Motor neuron (in vitro differentiated cells): ENCODE measurements at regions not wholly inside any gene's neighbourhood (a gene's known extent, or its start where the extent isn't known, plus 50 kb on each side); places are given as distances from the start of the nearest gene placed in this dataset.

Experiments
- ATAC-seq, 8 experiments: fragments of 200-7000 bp; cut with Tn5 transposase; replicated peaks in 6 of 8; 2 replicates each; pipeline ENCODE4 v1.8.0; 2021; ENCODE audit warnings: mild to moderate bottlenecking in 8 of 8, moderate library complexity in 8 of 8
- H3K27ac ChIP-seq, 2 donors: fragments of 250-450 bp; sonication (Bioruptor Pico); 2 replicates each; pipeline ENCODE4 v1.9.0; 2021; ENCODE audit warnings: antibody characterized with exemption in 2 of 2, mild to moderate bottlenecking in 2 of 2, moderate library complexity in 1 of 2
- H3K4me1 ChIP-seq, 2 donors: fragments of 250-450 bp; sonication (Bioruptor Pico); replicated peaks in 1 of 2; 2 replicates each; pipeline ENCODE4 v1.6.1; 2021; ENCODE audit warnings: antibody characterized with exemption in 2 of 2, mild to moderate bottlenecking in 2 of 2, moderate library complexity in 1 of 2
- H3K4me3 ChIP-seq, 5 donors: fragments of 250-450 bp; sonication (Bioruptor Pico); 2 replicates each; pipeline ENCODE4 v1.9.0; 2021; ENCODE audit warnings: antibody characterized with exemption in 5 of 5, mild to moderate bottlenecking in 5 of 5, moderate library complexity in 4 of 5
- WGBS, 10 experiments: fragments of 450-650 bp; shearing (Covaris generic); methylation state at CpG; one replicate each; pipeline ENCODE4 v1.0.0; 2022; 5-methylcytosine and 5-hydroxymethylcytosine counted together
- in situ Hi-C, 9 experiments: fragments of 400-800 bp; cut with MboI; loops; one replicate each; pipeline ENCODE4 v1.15.0; 2021; ENCODE audit warnings: low sequenced_read_pairs in 9 of 9, low pct_unique_long_range_greater_than_20kb in 2 of 9; ENCODE audit not compliant: unreplicated experiment in 9 of 9

GRCh38 chr6:27091661-27092315, 155.7 kb upstream of the PRSS16 start:
- 0 to 7% (median 2%) methylated on average over 3 to 23 of the region's 27 CpGs; no CpG with 5 or more reads in 1 of the 10 experiments for WGBS, 10 experiments
- Histone ChIP-seq H3K4me3 (peak overlapping the region; percentile 15 to 37 (median 27)), H3K27ac (no peak overlapping the region), H3K4me1 (no peaks in the 10 kb centered on the region)
- in situ Hi-C loops, result loop anchor here in 1 of 9 experiments (25.0 kb wide), 1 partner anchor 754 kb away; no protein-coding TSS in a partner anchor
- peak; percentile 58 to 98 (median 97) for ATAC-seq

- Histone ChIP-seq H3K4me1 (no peaks in the 10 kb centered on the region), H3K27ac (no peak overlapping the region), H3K4me3 (peak overlapping the region; percentile 15 to 37 (median 27))
- no peak for ATAC-seq
- WGBS, 10 experiments, result 17 to 79% (median 29%) methylated on average over 2 to 8 of the region's 8 CpGs
- in situ Hi-C loops, result loop anchor here in 1 of 9 experiments (25.0 kb wide), 1 partner anchor 755 kb away; no protein-coding TSS in a partner anchor
These were observed 155.2 kb upstream of the PRSS16 start for GRCh38 chr6:27092316-27092692.

GRCh38 chr6:27095914-27096313, 151.6 kb upstream of the PRSS16 start:
- WGBS, 10 experiments, result 67 to 100% (median 93%) methylated on average over 1 to 3 of the region's 3 CpGs
- Histone ChIP-seq H3K4me3 (no peak overlapping the region), H3K27ac (no peak overlapping the region), H3K4me1 (no peaks in the 10 kb centered on the region)
- in situ Hi-C loops, result loop anchor here in 1 of 9 experiments (25.0 kb wide), 1 partner anchor 759 kb away; no protein-coding TSS in a partner anchor
- no peak for ATAC-seq

GRCh38 chr6:27096834-27097511, 150.5 kb upstream of the PRSS16 start:
- H3K4me3 ChIP-seq, result peak overlapping the region; percentile 12 to 42 (median 33)
- no peaks in the 10 kb centered on the region for H3K4me1 ChIP-seq
- 0 to 27% (median 5%) methylated on average over 2 to 25 of the region's 45 CpGs for WGBS, 10 experiments
- ATAC-seq, result peak; percentile 38 to 95 (median 88)
- in situ Hi-C loops, result loop anchor here in 1 of 9 experiments (25.0 kb wide), 1 partner anchor 760 kb away; no protein-coding TSS in a partner anchor
- H3K27ac ChIP-seq, result no peak overlapping the region

GRCh38 chr6:27098956-27099355, 148.5 kb upstream of the PRSS16 start:
- in situ Hi-C loops, result loop anchor here in 1 of 9 experiments (25.0 kb wide), 1 partner anchor 762 kb away; no protein-coding TSS in a partner anchor
- ATAC-seq, result no peak
- Histone ChIP-seq H3K4me1 (no peaks in the 10 kb centered on the region), H3K4me3 (no peak overlapping the region), H3K27ac (no peak overlapping the region)
- 83 to 100% (median 93%) methylated on average over 1 to 17 of the region's 19 CpGs; no CpG with 5 or more reads in 1 of the 10 experiments for WGBS, 10 experiments

- Histone ChIP-seq H3K4me3 (no peak overlapping the region), H3K4me1 (no peaks in the 10 kb centered on the region), H3K27ac (no peak overlapping the region)
- 68 to 100% (median 85%) methylated on average over 1 to 3 of the region's 3 CpGs for WGBS, 10 experiments
- in situ Hi-C loops, result loop anchor here in 1 of 9 experiments (25.0 kb wide), 1 partner anchor 764 kb away; no protein-coding TSS in a partner anchor
- no peak for ATAC-seq
These were observed 146.6 kb upstream of the PRSS16 start for GRCh38 chr6:27100921-27101320.

- 17 to 80% (median 57%) methylated on average over 1 to 3 of the region's 3 CpGs; no CpG with 5 or more reads in 2 of the 10 experiments for WGBS, 10 experiments
- Histone ChIP-seq H3K4me3 (no peak overlapping the region), H3K4me1 (no peaks in the 10 kb centered on the region), H3K27ac (no peak overlapping the region)
- no peak for ATAC-seq
- in situ Hi-C loops, result loop anchor here in 1 of 9 experiments (25.0 kb wide), 1 partner anchor 765 kb away; no protein-coding TSS in a partner anchor
These were observed 145.7 kb upstream of the PRSS16 start for GRCh38 chr6:27101824-27102223.

GRCh38 chr6:27106382-27106781, 141.1 kb upstream of the PRSS16 start:
- no peak overlapping the region for H3K4me3 ChIP-seq
- in situ Hi-C loops, result loop anchor here in 1 of 9 experiments (25.0 kb wide), 1 partner anchor 769 kb away; no protein-coding TSS in a partner anchor
- WGBS, 10 experiments, result 0 to 100% (median 58%) methylated on average over 1 to 3 of the region's 3 CpGs; no CpG with 5 or more reads in 2 of the 10 experiments
- no peak for ATAC-seq
- no peak overlapping the region for H3K27ac ChIP-seq
- no peaks in the 10 kb centered on the region for H3K4me1 ChIP-seq

GRCh38 chr6:27111743-27112142, 135.8 kb upstream of the PRSS16 start:
- WGBS, 10 experiments, result 50 to 80% (median 68%) methylated on average over 1 to 2 of the region's 2 CpGs; no CpG with 5 or more reads in 4 of the 10 experiments
- H3K4me1 ChIP-seq, result no peaks in the 10 kb centered on the region
- no peak overlapping the region for H3K4me3 ChIP-seq
- H3K27ac ChIP-seq, result no peak overlapping the region
- ATAC-seq, result no peak
- in situ Hi-C loops, result loop anchor here in 1 of 9 experiments (25.0 kb wide), 1 partner anchor 774 kb away; no protein-coding TSS in a partner anchor

- Histone ChIP-seq H3K4me1 (no peaks in the 10 kb centered on the region), H3K4me3 (no peak overlapping the region), H3K27ac (no peak overlapping the region)
- in situ Hi-C loops, result loop anchor here in 1 of 9 experiments (25.0 kb wide), 1 partner anchor 776 kb away; no protein-coding TSS in a partner anchor
- no peak for ATAC-seq
- WGBS, 10 experiments, result 21 to 83% (median 79%) methylated on average over 1 to 2 of the region's 2 CpGs; no CpG with 5 or more reads in 6 of the 10 experiments
These were observed 134.5 kb upstream of the PRSS16 start for GRCh38 chr6:27112974-27113373.

- H3K4me3 ChIP-seq, result no peak overlapping the region
- no peak overlapping the region for H3K27ac ChIP-seq
- WGBS, 10 experiments, result 13 to 91% (median 83%) methylated on average over 1 of the region's 1 CpG; no CpG with 5 or more reads in 2 of the 10 experiments
- in situ Hi-C loops, result loop anchor here in 1 of 9 experiments (25.0 kb wide), 1 partner anchor 782 kb away; no protein-coding TSS in a partner anchor
- no peaks in the 10 kb centered on the region for H3K4me1 ChIP-seq
- ATAC-seq, result no peak
These were observed 128.2 kb upstream of the PRSS16 start for GRCh38 chr6:27119329-27119728.

GRCh38 chr6:27119761-27120160, 127.7 kb upstream of the PRSS16 start:
- in situ Hi-C loops, result loop anchor here in 1 of 9 experiments (25.0 kb wide), 1 partner anchor 782 kb away; no protein-coding TSS in a partner anchor
- no peak for ATAC-seq
- H3K27ac ChIP-seq, result no peak overlapping the region
- no peak overlapping the region for H3K4me3 ChIP-seq
- 64 to 100% (median 81%) methylated on average over 1 to 2 of the region's 2 CpGs for WGBS, 10 experiments
- no peaks in the 10 kb centered on the region for H3K4me1 ChIP-seq

GRCh38 chr6:27121640-27122039, 125.9 kb upstream of the PRSS16 start:
- no peak overlapping the region for H3K27ac ChIP-seq
- WGBS, 10 experiments, result 71 to 100% (median 96%) methylated on average over 1 to 2 of the region's 2 CpGs

More at GRCh38 chr6:27121640-27122039, 125.9 kb upstream of the PRSS16 start:
- no peak for ATAC-seq
- Histone ChIP-seq H3K4me1 (peaks cover 0 to under 1% of the 10 kb centered on the region in 2 donors), H3K4me3 (no peak overlapping the region)
- in situ Hi-C loops, result loop anchor here in 1 of 9 experiments (25.0 kb wide), 1 partner anchor 784 kb away; no protein-coding TSS in a partner anchor
